ENCODE measurements at regions not wholly inside any gene's neighbourhood (a gene's known extent, or its start where the extent isn't known, plus 50 kb on each side); places are given as distances from the start of the nearest gene placed in this dataset.
"Not testable (repeated sequence)": the region's sequence is repeated elsewhere in the genome, so short reads cannot be mapped to it uniquely, and the experiment has no call there.

- H3K9me3 Mint-ChIP-seq, result peaks cover 25% of the 10 kb centered on the region
- H3K27ac Mint-ChIP-seq, result no peak overlapping the region
- H3K36me3 Mint-ChIP-seq (ENCODE audit: low read depth), result no peaks in the 10 kb centered on the region
- H3K27me3 Mint-ChIP-seq, result peaks cover 1% of the 10 kb centered on the region
- intact Hi-C loops (cut with micrococcal nuclease), result no loop called here
- no peak overlapping the region for H3K4me3 Mint-ChIP-seq
- H3K4me1 Mint-ChIP-seq (ENCODE audit: low read depth), result no peaks in the 10 kb centered on the region
These were observed 122.1 kb downstream of the MEX3B start for GRCh38 chr15:81923561-81924350.

- Mint-ChIP-seq H3K9me3 (peaks cover 41% of the 10 kb centered on the region), H3K27me3 (no peaks in the 10 kb centered on the region), H3K27ac (no peak overlapping the region), H3K36me3 (ENCODE audit: low read depth) (no peaks in the 10 kb centered on the region), H3K4me3 (no peak overlapping the region), H3K4me1 (ENCODE audit: low read depth) (no peaks in the 10 kb centered on the region)
- intact Hi-C loops (cut with micrococcal nuclease), result no loop called here
These were observed 123.7 kb downstream of the MEX3B start for GRCh38 chr15:81922143-81922542.

- no peaks in the 10 kb centered on the region for H3K36me3 Mint-ChIP-seq (ENCODE audit: low read depth)
- peaks cover 45% of the 10 kb centered on the region for H3K9me3 Mint-ChIP-seq
- H3K4me3 Mint-ChIP-seq, result no peak overlapping the region
- H3K27me3 Mint-ChIP-seq, result no peaks in the 10 kb centered on the region
- intact Hi-C loops (cut with micrococcal nuclease), result no loop called here
- H3K27ac Mint-ChIP-seq, result no peak overlapping the region
- H3K4me1 Mint-ChIP-seq (ENCODE audit: low read depth), result no peaks in the 10 kb centered on the region
These were observed 124.7 kb downstream of the MEX3B start for GRCh38 chr15:81921163-81921562.

- H3K4me1 Mint-ChIP-seq (ENCODE audit: low read depth); H3K4me3 Mint-ChIP-seq; H3K27ac Mint-ChIP-seq; H3K36me3 Mint-ChIP-seq (ENCODE audit: low read depth); H3K27me3 Mint-ChIP-seq; intact Hi-C loops (cut with micrococcal nuclease): not testable (repeated sequence)
- peaks cover 45% of the 10 kb centered on the region for H3K9me3 Mint-ChIP-seq
These were observed 127.1 kb downstream of the MEX3B start for GRCh38 chr15:81918767-81919166.

- H3K36me3 Mint-ChIP-seq (ENCODE audit: low read depth), result no peaks in the 10 kb centered on the region
These were observed 129.4 kb downstream of the MEX3B start for GRCh38 chr15:81916451-81916850.

GRCh38 chr15:81915990-81916389, 129.8 kb downstream of the MEX3B start:
- H3K4me3 Mint-ChIP-seq, result no peak overlapping the region
- intact Hi-C loops (cut with micrococcal nuclease), result no loop called here
- no peaks in the 10 kb centered on the region for H3K27me3 Mint-ChIP-seq
- H3K36me3 Mint-ChIP-seq (ENCODE audit: low read depth), result no peaks in the 10 kb centered on the region
- no peaks in the 10 kb centered on the region for H3K4me1 Mint-ChIP-seq (ENCODE audit: low read depth)
- no peak overlapping the region for H3K27ac Mint-ChIP-seq
- H3K9me3 Mint-ChIP-seq, result peaks cover 41% of the 10 kb centered on the region

More at GRCh38 chr15:81916451-81916850, 129.4 kb downstream of the MEX3B start:
- intact Hi-C loops (cut with micrococcal nuclease), result no loop called here
- Mint-ChIP-seq H3K4me1 (ENCODE audit: low read depth) (no peaks in the 10 kb centered on the region), H3K9me3 (peaks cover 45% of the 10 kb centered on the region), H3K4me3 (no peak overlapping the region), H3K27ac (no peak overlapping the region), H3K27me3 (no peaks in the 10 kb centered on the region)

GRCh38 chr15:81914734-81915256, 131.0 kb downstream of the MEX3B start:
- H3K4me3 Mint-ChIP-seq, result no peak overlapping the region
- no peaks in the 10 kb centered on the region for H3K36me3 Mint-ChIP-seq (ENCODE audit: low read depth)
- peaks cover 30% of the 10 kb centered on the region for H3K9me3 Mint-ChIP-seq
- no peaks in the 10 kb centered on the region for H3K27me3 Mint-ChIP-seq
- intact Hi-C loops (cut with micrococcal nuclease), result no loop called here
- H3K4me1 Mint-ChIP-seq (ENCODE audit: low read depth), result no peaks in the 10 kb centered on the region
- H3K27ac Mint-ChIP-seq, result no peak overlapping the region

- intact Hi-C loops (cut with micrococcal nuclease), result no loop called here
- Mint-ChIP-seq H3K9me3 (peaks cover 26% of the 10 kb centered on the region), H3K27me3 (no peaks in the 10 kb centered on the region), H3K4me1 (ENCODE audit: low read depth) (no peaks in the 10 kb centered on the region), H3K4me3 (no peak overlapping the region), H3K27ac (no peak overlapping the region), H3K36me3 (ENCODE audit: low read depth) (no peaks in the 10 kb centered on the region)
These were observed 131.5 kb downstream of the MEX3B start for GRCh38 chr15:81914333-81914732.

GRCh38 chr15:81911022-81911971, 134.5 kb downstream of the MEX3B start:
- Mint-ChIP-seq H3K4me1 (ENCODE audit: low read depth) (no peaks in the 10 kb centered on the region), H3K4me3 (no peak overlapping the region), H3K27ac (no peak overlapping the region), H3K9me3 (no peaks in the 10 kb centered on the region), H3K27me3 (no peaks in the 10 kb centered on the region), H3K36me3 (ENCODE audit: low read depth) (no peaks in the 10 kb centered on the region)
- intact Hi-C loops (cut with micrococcal nuclease), result no loop called here

GRCh38 chr15:81910355-81911021, 135.3 kb downstream of the MEX3B start:
- intact Hi-C loops (cut with micrococcal nuclease), result no loop called here
- Mint-ChIP-seq H3K4me1 (ENCODE audit: low read depth) (no peaks in the 10 kb centered on the region), H3K27ac (no peak overlapping the region), H3K27me3 (no peaks in the 10 kb centered on the region), H3K9me3 (no peaks in the 10 kb centered on the region), H3K36me3 (ENCODE audit: low read depth) (no peaks in the 10 kb centered on the region), H3K4me3 (no peak overlapping the region)

GRCh38 chr15:81909011-81909358, 136.8 kb downstream of the MEX3B start:
- H3K27ac Mint-ChIP-seq, result no peak overlapping the region
- intact Hi-C loops (cut with micrococcal nuclease), result no loop called here
- no peaks in the 10 kb centered on the region for H3K4me1 Mint-ChIP-seq (ENCODE audit: low read depth)
- H3K4me3 Mint-ChIP-seq, result no peak overlapping the region
- H3K9me3 Mint-ChIP-seq, result no peaks in the 10 kb centered on the region
- no peaks in the 10 kb centered on the region for H3K27me3 Mint-ChIP-seq
- H3K36me3 Mint-ChIP-seq (ENCODE audit: low read depth), result no peaks in the 10 kb centered on the region

- no peak overlapping the region for H3K27ac Mint-ChIP-seq
- intact Hi-C loops (cut with micrococcal nuclease), result no loop called here
- no peak overlapping the region for H3K4me3 Mint-ChIP-seq
- H3K36me3 Mint-ChIP-seq (ENCODE audit: low read depth), result no peaks in the 10 kb centered on the region
- no peaks in the 10 kb centered on the region for H3K27me3 Mint-ChIP-seq
- no peaks in the 10 kb centered on the region for H3K9me3 Mint-ChIP-seq
- H3K4me1 Mint-ChIP-seq (ENCODE audit: low read depth), result no peaks in the 10 kb centered on the region
These were observed 137.7 kb downstream of the MEX3B start for GRCh38 chr15:81908111-81908510.

GRCh38 chr15:81907521-81907920, 138.3 kb downstream of the MEX3B start:
- H3K36me3 Mint-ChIP-seq (ENCODE audit: low read depth), result no peaks in the 10 kb centered on the region
- H3K4me1 Mint-ChIP-seq (ENCODE audit: low read depth), result no peaks in the 10 kb centered on the region
- no peak overlapping the region for H3K27ac Mint-ChIP-seq
- no peaks in the 10 kb centered on the region for H3K9me3 Mint-ChIP-seq
- no peak overlapping the region for H3K4me3 Mint-ChIP-seq
- intact Hi-C loops (cut with micrococcal nuclease), result no loop called here
- H3K27me3 Mint-ChIP-seq, result no peaks in the 10 kb centered on the region

- intact Hi-C loops (cut with micrococcal nuclease), result no loop called here
- no peaks in the 10 kb centered on the region for H3K27me3 Mint-ChIP-seq
- H3K27ac Mint-ChIP-seq, result no peak overlapping the region
- H3K4me1 Mint-ChIP-seq (ENCODE audit: low read depth), result no peaks in the 10 kb centered on the region
- no peaks in the 10 kb centered on the region for H3K36me3 Mint-ChIP-seq (ENCODE audit: low read depth)
- no peak overlapping the region for H3K4me3 Mint-ChIP-seq
- no peaks in the 10 kb centered on the region for H3K9me3 Mint-ChIP-seq
These were observed 139.9 kb downstream of the MEX3B start for GRCh38 chr15:81905889-81906288.

Data from dendritic cell treated with granulocyte-macrophage colony-stimulating factor and Interleukin-4, amounts not matched to agents 40 ng/mL and 50 ng/mL, for 4 days (primary cell).